ENCODE measurements at regions not wholly inside any gene's neighbourhood (a gene's known extent, or its start where the extent isn't known, plus 50 kb on each side); places are given as distances from the start of the nearest gene placed in this dataset.

DNA sequence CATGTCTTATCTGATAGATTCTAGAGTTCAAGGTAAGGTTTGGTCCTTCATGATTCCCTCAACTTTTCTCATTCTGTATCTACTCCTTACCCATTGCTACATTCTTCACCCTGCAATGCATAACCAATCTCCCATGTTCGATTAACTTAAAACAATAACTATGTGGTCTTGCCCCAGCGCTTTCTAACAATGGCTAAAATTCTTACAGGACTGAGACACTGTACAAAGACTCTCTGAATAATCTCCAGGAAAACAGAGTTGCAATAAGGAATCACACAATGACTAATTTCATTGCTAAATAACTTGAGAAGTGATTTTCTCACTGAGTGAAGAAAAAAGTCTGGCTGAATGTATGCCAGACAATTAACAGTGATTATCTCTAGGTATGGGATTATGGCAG lies 69.6 kb upstream of the FAM174B start:
- FAIRE-seq (no peak), DNase-seq (ENCODE audit: low spot score) (no peak), ATAC-seq (no peak)
- no peak overlapping the region for H2AFZ ChIP-seq (ENCODE audit: low read length)
- TF ChIP-seq MIER2 (CRISPR knock-in tag; IDR thresholded peaks at IDR 0.05): no peak
- no peak for TF ChIP-seq SRSF4 (IDR thresholded peaks at IDR 0.05; ENCODE audit: low read depth, low read length, poor library complexity, severe bottlenecking)
- no peak for TF ChIP-seq ZNF878 (CRISPR knock-in tag; IDR thresholded peaks at IDR 0.05)
- TF ChIP-seq HMG20A (CRISPR knock-in tag; IDR thresholded peaks at IDR 0.05; ENCODE audit: borderline replicate concordance): no peak
- TF ChIP-seq ZNF235 (CRISPR knock-in tag; IDR thresholded peaks at IDR 0.05; ENCODE audit: borderline replicate concordance): no peak
- no peak for TF ChIP-seq AGO2 (optimal IDR thresholded peaks at IDR 0.05; ENCODE audit: low read depth, low read length)
- no peak for TF ChIP-seq TEAD2 (CRISPR knock-in tag; IDR thresholded peaks at IDR 0.05)
- no peak for TF ChIP-seq ZNF772 (CRISPR knock-in tag; IDR thresholded peaks at IDR 0.05)
- TF ChIP-seq ETS1 (CRISPR knock-in tag; IDR thresholded peaks at IDR 0.05): no peak
- no peak for TF ChIP-seq BATF2 (CRISPR knock-in tag; IDR thresholded peaks at IDR 0.05)
- TF ChIP-seq ZBTB26 (CRISPR knock-in tag; IDR thresholded peaks at IDR 0.05; ENCODE audit: borderline replicate concordance): no peak
- no peak for TF ChIP-seq ATF7-NPFF (CRISPR knock-in tag; IDR thresholded peaks at IDR 0.05; ENCODE audit: low read depth)
- TF ChIP-seq IRF1 (CRISPR knock-in tag; IDR thresholded peaks at IDR 0.05; ENCODE audit: low read depth): no peak
- WGBS (ENCODE audit: low lambda C conversion rate): 7% methylated on average over 2 of the region's 2 CpGs
- H3K27me3 ChIP-seq (ENCODE audit: control insufficient read depth in 1 of 2, insufficient read depth in 2 of 2, low read length in 2 of 2): no peaks in the 10 kb centered on the region
- H4K20me1 ChIP-seq (ENCODE audit: insufficient read depth, low read length): no peaks in the 10 kb centered on the region
- in situ Hi-C loops (cut with HindIII; ENCODE audit: extremely low pct_ligation_motif_present, low pct_unique_long_range_greater_than_20kb) (no loop called here), intact Hi-C loops (cut with micrococcal nuclease; ENCODE audit: unreplicated experiment) (no loop called here)
- ChIA-PET CTCF (ENCODE audit: low intra/inter-chr PET ratio, low total read pairs) (no interaction called here), POLR2A (no interaction called here)
- H3K4me2 ChIP-seq (ENCODE audit: low read depth, low read length): no peak overlapping the region
- no peaks in the 10 kb centered on the region for H3K36me3 ChIP-seq (replicated peaks in 1 of 2; ENCODE audit: control insufficient read depth in 1 of 2, insufficient read depth in 2 of 2, low read length in 2 of 2)
- no peaks in the 10 kb centered on the region for H3K79me2 ChIP-seq (ENCODE audit: insufficient read depth, low read length)
- no TSS peak for BruUV-seq (replicated peaks)
- H3K4me1 ChIP-seq (ENCODE audit: insufficient read depth, low read length): peaks cover 15% of the 10 kb centered on the region
- no peak overlapping the region for H3K4me3 ChIP-seq (replicated peaks in 1 of 3; ENCODE audit: insufficient read depth in 1 of 3, low read depth in 2 of 3, low read length in 3 of 3)
- no peak overlapping the region for H3K9ac ChIP-seq (ENCODE audit: insufficient read depth, low read depth, low read length)
- no peak overlapping the region for H3K27ac ChIP-seq (ENCODE audit: extremely low read length, insufficient read depth, low read length)
- H3K9me3 ChIP-seq (ENCODE audit: low read length): no peaks in the 10 kb centered on the region; the same call in 1 of the 2 replicates
